ENCODE measurements at regions not wholly inside any gene's neighbourhood (a gene's known extent, or its start where the extent isn't known, plus 50 kb on each side); places are given as distances from the start of the nearest gene placed in this dataset.

GRCh38 chr9:108530141-108530540 is 325.6 kb downstream of the ACTL7B start:
- no peak for TF ChIP-seq CTCF (IDR thresholded peaks at IDR 0.05)
- H2AFZ ChIP-seq (ENCODE audit: insufficient read depth, low read depth, low read length, poor library complexity, severe bottlenecking) = no peak overlapping the region
- H3K4me3 Mint-ChIP-seq = no peak overlapping the region

GRCh38 chr9:108528231-108528630 is 327.6 kb downstream of the ACTL7B start:
- Histone ChIP-seq H3K4me1 (ENCODE audit: control insufficient read depth in 1 of 2, insufficient read depth in 2 of 2, low read length in 2 of 2) (no peaks in the 10 kb centered on the region), H3K4me3 (replicated peaks in 1 of 3; ENCODE audit: low read depth in 2 of 3, low read length in 3 of 3) (no peak overlapping the region), H3K9me3 (replicated peaks in 1 of 2; ENCODE audit: control insufficient read depth in 1 of 2, insufficient read depth in 1 of 2, low read length in 2 of 2) (no peaks in the 10 kb centered on the region), H3K27ac (ENCODE audit: low read depth in 1 of 2, low read length in 2 of 2) (no peak overlapping the region), H3K36me3 (replicated peaks in 1 of 2; ENCODE audit: control insufficient read depth in 1 of 2, insufficient read depth in 2 of 2, low read length in 2 of 2) (no peaks in the 10 kb centered on the region), H3K9ac (ENCODE audit: insufficient read depth, low read length, poor library complexity, severe bottlenecking) (no peak overlapping the region), H2AFZ (ENCODE audit: insufficient read depth, low read depth, low read length, poor library complexity, severe bottlenecking) (no peak overlapping the region), H3K27me3 (ENCODE audit: control insufficient read depth in 2 of 2, insufficient read depth in 2 of 2, low read length in 2 of 2) (no peaks in the 10 kb centered on the region), H4K20me1 (ENCODE audit: insufficient read depth, low read length) (no peaks in the 10 kb centered on the region), H3K4me2 (replicated peaks; ENCODE audit: extremely low read depth, low read length, poor library complexity, severe bottlenecking) (no peak overlapping the region), H3K79me2 (ENCODE audit: insufficient read depth, low read length) (no peaks in the 10 kb centered on the region)
- Mint-ChIP-seq H3K4me3 (no peak overlapping the region), H3K27me3 (ENCODE audit: low read depth in 3 of 3) (peaks cover 0 to 1% (median 0%) of the 10 kb centered on the region in 3 donors), H3K27ac (no peak overlapping the region), H3K9me3 (peaks cover 0 to 2% (median 0%) of the 10 kb centered on the region in 7 donors), H3K4me1 (peaks cover 6% of the 10 kb centered on the region), H3K36me3 (no peaks in the 10 kb centered on the region)
- no peak for TF ChIP-seq CTCF (IDR thresholded peaks at IDR 0.05)
- intact Hi-C loops (cut with micrococcal nuclease) = no loop called here
- 56% methylated on average over 4 of the region's 5 CpGs for WGBS (ENCODE audit: insufficient coverage)
- DNase-seq = no peak

More at GRCh38 chr9:108530141-108530540, 325.6 kb downstream of the ACTL7B start:
- Histone ChIP-seq H3K9ac (ENCODE audit: insufficient read depth, low read length, poor library complexity, severe bottlenecking) (no peak overlapping the region), H4K20me1 (ENCODE audit: insufficient read depth, low read length) (no peaks in the 10 kb centered on the region), H3K4me3 (replicated peaks in 1 of 3; ENCODE audit: low read depth in 2 of 3, low read length in 3 of 3) (no peak overlapping the region), H3K9me3 (replicated peaks in 1 of 2; ENCODE audit: control insufficient read depth in 1 of 2, insufficient read depth in 1 of 2, low read length in 2 of 2) (no peaks in the 10 kb centered on the region), H3K27me3 (ENCODE audit: control insufficient read depth in 2 of 2, insufficient read depth in 2 of 2, low read length in 2 of 2) (no peaks in the 10 kb centered on the region), H3K27ac (ENCODE audit: low read depth in 1 of 2, low read length in 2 of 2) (no peak overlapping the region), H3K4me2 (replicated peaks; ENCODE audit: extremely low read depth, low read length, poor library complexity, severe bottlenecking) (no peak overlapping the region), H3K36me3 (replicated peaks in 1 of 2; ENCODE audit: control insufficient read depth in 1 of 2, insufficient read depth in 2 of 2, low read length in 2 of 2) (no peaks in the 10 kb centered on the region), H3K79me2 (ENCODE audit: insufficient read depth, low read length) (no peaks in the 10 kb centered on the region), H3K4me1 (ENCODE audit: control insufficient read depth in 1 of 2, insufficient read depth in 2 of 2, low read length in 2 of 2) (no peaks in the 10 kb centered on the region)
- intact Hi-C loops (cut with micrococcal nuclease) = no loop called here
- 95% methylated on average over 28 of the region's 29 CpGs for WGBS (ENCODE audit: insufficient coverage)
- Mint-ChIP-seq H3K27ac (no peak overlapping the region), H3K9me3 (peaks cover 0 to 3% (median 0%) of the 10 kb centered on the region in 7 donors), H3K27me3 (ENCODE audit: low read depth in 3 of 3) (peaks cover 0 to 1% (median 1%) of the 10 kb centered on the region in 3 donors), H3K36me3 (no peaks in the 10 kb centered on the region), H3K4me1 (peaks cover 6% of the 10 kb centered on the region)
- DNase-seq = no peak

All from CD14-positive monocyte (primary cell).